HG02763 (cell line): ENCODE measurements at regions not wholly inside any gene's neighbourhood (a gene's known extent, or its start where the extent isn't known, plus 50 kb on each side); places are given as distances from the start of the nearest gene placed in this dataset.
"Not testable (repeated sequence)": the region's sequence is repeated elsewhere in the genome, so short reads cannot be mapped to it uniquely, and the experiment has no call there.

Experiments
- ATAC-seq: cut with Tn5 transposase; IDR thresholded peaks from one replicate; pipeline ENCODE4 v1.9.1; 2021; ENCODE audit warnings: mild to moderate bottlenecking, moderate library complexity; ENCODE audit not compliant: unreplicated experiment

DNA sequence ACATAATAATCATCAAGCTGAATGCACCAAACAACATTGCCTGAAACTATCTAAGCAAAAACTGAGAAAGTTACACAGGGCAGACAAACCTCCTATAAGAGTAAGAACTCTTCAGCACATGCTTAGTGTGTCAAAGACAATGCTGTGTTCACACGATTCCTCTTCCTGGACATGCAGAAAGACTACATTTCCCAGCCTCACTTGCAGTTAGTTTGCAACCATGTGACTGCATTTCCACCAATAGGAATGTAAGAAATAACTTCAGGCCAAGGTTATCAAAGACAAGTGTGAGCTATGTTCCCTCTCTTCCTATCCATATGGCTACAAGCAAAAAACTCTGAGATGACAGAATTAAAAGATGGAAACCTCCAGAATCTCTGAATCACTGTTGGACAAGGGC, 109.8 kb downstream of the OTOP1 start:
- ATAC-seq, result not testable (repeated sequence)

DNA sequence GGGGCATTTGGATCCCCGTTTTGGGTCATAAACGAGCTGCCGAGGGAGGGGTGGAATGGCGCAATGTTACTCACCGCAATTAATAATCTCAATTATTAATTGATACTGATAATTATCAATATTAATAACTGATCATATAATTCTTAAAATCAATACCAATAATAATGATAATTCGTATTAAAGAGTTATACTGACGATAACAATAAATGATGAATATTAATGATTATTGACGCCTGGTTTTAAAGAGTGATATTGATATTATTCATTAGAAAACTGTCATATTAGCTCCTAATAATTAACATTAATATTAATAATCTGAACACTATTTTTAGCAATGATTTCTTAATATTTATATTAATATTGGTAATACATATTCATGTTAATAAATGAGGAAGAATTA, 92.4 kb downstream of the OTOP1 start:
- ATAC-seq, result not testable (repeated sequence)

DNA sequence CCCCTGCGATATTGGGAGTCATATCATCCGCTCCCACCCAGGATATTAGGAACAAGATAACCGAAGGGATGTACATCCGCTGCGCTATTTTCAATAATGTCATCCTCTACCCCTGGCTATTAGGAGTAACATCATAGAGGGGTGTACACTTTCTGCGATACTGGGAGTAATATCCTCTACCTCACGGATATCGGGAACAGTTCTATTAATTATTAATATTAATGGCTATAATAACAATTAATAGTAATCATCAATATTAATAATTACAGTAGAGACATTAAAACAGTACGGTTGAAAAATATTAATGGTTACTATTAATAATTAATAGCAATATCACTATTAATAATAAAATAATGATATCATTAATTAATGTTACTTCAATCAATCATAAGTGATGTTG, 90.1 kb downstream of the OTOP1 start:
- not testable (repeated sequence) for ATAC-seq
